ENCODE measurements at regions not wholly inside any gene's neighbourhood (a gene's known extent, or its start where the extent isn't known, plus 50 kb on each side); places are given as distances from the start of the nearest gene placed in this dataset.

DNA sequence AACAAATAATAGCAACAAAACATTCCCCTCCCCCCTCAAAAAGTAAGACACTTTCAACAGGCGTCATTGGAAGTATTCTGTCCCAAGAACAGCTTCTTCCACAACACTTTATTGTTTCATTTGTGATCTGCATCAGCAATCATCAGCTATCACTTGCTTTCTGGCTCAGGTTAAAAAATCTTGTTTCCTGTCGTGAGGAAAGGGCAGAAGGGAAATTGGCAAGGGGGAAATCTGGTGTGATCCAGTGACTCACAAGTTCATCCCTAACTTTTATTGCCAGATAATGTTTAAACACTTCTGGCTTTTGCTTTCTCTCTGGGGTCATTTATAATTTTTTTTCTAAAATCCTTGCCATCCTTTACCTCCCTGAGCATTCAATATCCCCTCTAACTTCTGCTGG, 247.4 kb upstream of the GIMD1 start:
- H3K27ac ChIP-seq, result no peak overlapping the region
- no peak for TF ChIP-seq ZFX (IDR thresholded peaks at IDR 0.05; ENCODE audit: borderline replicate concordance)
- TF ChIP-seq, protein P1, sequence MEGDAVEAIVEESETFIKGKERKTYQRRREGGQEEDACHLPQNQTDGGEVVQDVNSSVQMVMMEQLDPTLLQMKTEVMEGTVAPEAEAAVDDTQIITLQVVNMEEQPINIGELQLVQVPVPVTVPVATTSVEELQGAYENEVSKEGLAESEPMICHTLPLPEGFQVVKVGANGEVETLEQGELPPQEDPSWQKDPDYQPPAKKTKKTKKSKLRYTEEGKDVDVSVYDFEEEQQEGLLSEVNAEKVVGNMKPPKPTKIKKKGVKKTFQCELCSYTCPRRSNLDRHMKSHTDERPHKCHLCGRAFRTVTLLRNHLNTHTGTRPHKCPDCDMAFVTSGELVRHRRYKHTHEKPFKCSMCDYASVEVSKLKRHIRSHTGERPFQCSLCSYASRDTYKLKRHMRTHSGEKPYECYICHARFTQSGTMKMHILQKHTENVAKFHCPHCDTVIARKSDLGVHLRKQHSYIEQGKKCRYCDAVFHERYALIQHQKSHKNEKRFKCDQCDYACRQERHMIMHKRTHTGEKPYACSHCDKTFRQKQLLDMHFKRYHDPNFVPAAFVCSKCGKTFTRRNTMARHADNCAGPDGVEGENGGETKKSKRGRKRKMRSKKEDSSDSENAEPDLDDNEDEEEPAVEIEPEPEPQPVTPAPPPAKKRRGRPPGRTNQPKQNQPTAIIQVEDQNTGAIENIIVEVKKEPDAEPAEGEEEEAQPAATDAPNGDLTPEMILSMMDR (IDR thresholded peaks at IDR 0.05), result no peak

DNA sequence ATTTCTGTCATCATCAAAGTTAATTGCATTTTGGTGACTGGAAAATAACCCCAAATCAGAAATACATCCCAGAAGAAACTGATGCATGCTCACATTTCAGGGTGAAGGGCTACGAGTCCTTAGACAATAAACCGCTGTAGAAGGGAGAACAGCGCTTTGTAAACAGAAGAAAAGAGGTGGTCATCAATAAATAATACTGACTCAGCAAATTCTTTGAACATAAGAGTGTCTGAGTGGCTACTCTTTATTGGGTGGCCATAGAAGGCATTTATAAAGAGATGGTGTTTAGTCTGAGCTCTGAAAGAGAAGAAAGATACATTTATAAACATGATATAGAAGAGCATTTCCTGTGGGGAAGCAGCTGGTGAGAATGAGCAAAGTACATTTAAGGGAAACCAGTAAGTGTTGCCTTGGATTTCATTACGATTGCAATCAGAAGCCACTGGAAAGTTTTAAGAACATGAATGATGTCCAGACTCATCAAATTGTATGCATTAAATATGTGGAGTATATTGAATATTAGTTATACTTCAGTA, 246.9 kb upstream of the GIMD1 start:
- TF ChIP-seq, protein P1 (IDR thresholded peaks at IDR 0.05), result no peak
- TF ChIP-seq ZFX (IDR thresholded peaks at IDR 0.05; ENCODE audit: borderline replicate concordance), result no peak

DNA sequence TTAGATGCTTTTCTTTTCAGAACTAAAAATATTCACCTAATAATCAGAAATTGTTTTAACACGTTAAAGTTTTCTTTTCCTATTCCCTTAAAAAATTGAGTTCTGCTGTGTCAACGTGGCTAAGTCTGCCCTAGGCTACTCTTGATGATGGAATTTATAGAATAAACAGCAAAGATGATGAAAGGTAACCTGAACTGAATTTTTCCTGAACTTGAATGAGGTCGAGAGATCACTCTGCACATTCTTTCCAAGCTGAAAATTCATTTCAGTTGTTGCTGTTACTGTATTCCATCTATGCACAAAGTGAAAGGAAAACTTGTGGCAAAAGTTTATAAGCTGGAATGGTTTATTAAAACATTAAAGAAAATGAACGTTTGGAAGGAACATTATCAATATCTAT, 245.9 kb upstream of the GIMD1 start:
- TF ChIP-seq, protein P1 (IDR thresholded peaks at IDR 0.05), result no peak
- no peak for TF ChIP-seq ZFX (IDR thresholded peaks at IDR 0.05; ENCODE audit: borderline replicate concordance)
- H3K27ac ChIP-seq, result no peak overlapping the region

More for the DNA sequence above, 246.9 kb upstream of the GIMD1 start:
- H3K27ac ChIP-seq, result no peak overlapping the region

DNA sequence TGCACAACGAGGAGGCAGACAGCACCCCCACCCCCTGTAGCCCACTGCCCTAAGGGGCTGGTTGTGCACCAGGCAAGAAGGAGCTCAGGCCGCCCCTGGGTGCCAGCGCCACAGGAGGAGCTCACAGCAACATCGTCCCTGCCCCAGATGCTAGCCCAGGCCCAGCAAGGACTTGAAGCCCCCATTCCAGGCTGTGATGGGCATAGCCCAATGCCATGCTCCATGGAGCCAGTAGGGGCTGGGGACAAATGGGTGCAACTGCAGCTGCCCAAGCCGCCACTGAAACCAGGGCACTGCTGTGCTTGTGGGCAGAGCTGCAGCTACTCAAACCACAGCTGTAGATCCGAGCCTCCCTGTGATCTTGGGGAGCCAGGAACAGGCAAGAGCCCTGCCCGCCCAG, 241.3 kb upstream of the GIMD1 start:
- no peak overlapping the region for H3K27ac ChIP-seq
- TF ChIP-seq, protein P1 (IDR thresholded peaks at IDR 0.05), result no peak
- no peak for TF ChIP-seq ZFX (IDR thresholded peaks at IDR 0.05; ENCODE audit: borderline replicate concordance)

DNA sequence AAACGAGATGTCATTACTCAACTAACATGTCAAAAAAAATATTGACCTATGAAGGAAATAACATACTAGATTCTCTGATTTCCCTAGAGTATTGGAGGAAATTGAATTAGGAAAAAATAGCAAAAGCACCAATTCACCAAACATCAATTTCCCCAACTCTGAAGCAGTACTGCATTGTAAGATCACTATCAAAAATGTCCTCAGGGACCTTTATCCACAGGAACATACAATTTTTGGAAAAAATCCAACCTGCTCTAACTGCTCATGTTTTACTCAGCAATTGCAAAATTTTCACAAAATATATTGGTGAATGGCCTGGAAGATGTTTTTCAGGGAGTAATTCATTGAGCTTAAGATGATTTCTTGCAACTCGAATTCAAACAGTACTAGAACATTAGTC, 239.0 kb upstream of the GIMD1 start:
- H3K27ac ChIP-seq, result no peak overlapping the region
- no peak for TF ChIP-seq ZFX (IDR thresholded peaks at IDR 0.05; ENCODE audit: borderline replicate concordance)
- TF ChIP-seq, protein P1 (IDR thresholded peaks at IDR 0.05), result no peak

DNA sequence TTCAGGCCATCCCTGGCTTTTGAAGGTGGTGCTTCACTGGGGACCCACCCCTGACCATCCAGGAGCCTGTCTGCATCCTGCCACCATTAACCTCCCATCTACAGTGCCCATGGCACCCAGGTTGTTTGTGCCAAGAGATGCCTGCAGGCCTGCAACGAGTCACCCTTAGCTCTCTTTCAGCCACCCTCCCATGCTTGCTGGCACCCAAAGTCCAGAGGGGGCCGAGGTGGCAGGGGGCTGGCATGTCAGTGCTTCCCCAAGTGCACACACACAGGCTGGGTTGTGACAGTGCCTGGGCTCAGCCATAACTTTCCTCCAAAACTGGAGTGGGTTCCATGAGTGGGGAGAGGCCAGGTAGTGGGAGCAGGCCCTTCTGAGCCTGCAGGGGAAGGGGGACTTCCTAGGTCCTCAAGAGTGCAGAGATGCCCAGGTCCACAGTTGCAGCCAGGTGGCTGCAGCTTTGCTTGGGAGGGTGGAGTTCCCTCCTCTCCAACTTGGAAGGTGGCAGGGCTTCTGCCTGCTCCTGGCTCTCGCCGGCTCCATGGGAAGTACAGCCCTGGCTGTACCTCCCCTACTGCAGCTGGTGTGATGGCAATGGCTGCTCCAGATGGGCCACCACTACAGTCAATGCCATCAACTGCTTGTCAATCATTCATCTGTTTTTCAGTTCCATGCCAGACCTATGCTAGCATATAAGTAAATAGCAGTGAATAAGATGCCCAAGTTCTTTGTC, 235.9 kb upstream of the GIMD1 start:
- no peak overlapping the region for H3K27ac ChIP-seq
- TF ChIP-seq, protein P1 (IDR thresholded peaks at IDR 0.05), result no peak
- TF ChIP-seq ZFX (IDR thresholded peaks at IDR 0.05; ENCODE audit: borderline replicate concordance), result no peak

DNA sequence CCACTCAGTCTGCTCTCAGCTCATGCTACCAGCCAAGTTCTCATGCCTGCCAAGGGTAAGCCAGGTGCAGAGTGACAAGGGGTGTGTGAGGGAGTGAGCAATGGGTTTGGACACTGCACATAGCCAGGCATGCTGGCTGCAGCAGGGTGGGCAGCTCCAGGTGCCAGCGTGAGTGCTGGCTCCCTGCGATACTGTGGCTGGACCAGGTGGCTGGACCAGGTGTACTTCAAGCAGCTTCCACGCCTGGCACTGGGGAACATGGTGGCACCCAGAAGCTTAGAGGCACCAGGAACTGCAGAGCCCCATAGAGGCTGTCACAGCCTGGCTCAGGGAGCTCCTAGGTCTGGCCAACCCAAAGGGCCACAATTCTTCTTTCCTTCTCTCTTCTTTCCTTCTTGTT, 234.9 kb upstream of the GIMD1 start:
- TF ChIP-seq, protein P1 (IDR thresholded peaks at IDR 0.05), result no peak
- TF ChIP-seq ZFX (IDR thresholded peaks at IDR 0.05; ENCODE audit: borderline replicate concordance), result no peak
- no peak overlapping the region for H3K27ac ChIP-seq
